Thyroid gland (tissue), 4 donors: ENCODE measurements at regions not wholly inside any gene's neighbourhood (a gene's known extent, or its start where the extent isn't known, plus 50 kb on each side); places are given as distances from the start of the nearest gene placed in this dataset.

Source experiments
- DNase-seq, 2 donors: peaks; one replicate each; pipeline ENCODE4 v3.0.0-alpha.2; 2019
- H3K27ac ChIP-seq, 3 donors: fragments of 200-600 bp; sonication (generic); 1 replicate in 2 of 3; 2 replicates in 1 of 3; pipeline ENCODE4 v1.5.1; 2016 to 2019; ENCODE audit warnings: mild to moderate bottlenecking in 1 of 3, moderate library complexity in 1 of 3
- H3K27me3 ChIP-seq: fragments of 200-600 bp; sonication (generic); one replicate; pipeline ENCODE4 v1.5.1; 2019
- H3K36me3 ChIP-seq, 2 donors: fragments of 200-600 bp; sonication (generic); one replicate each; pipeline ENCODE4 v1.5.1; 2016 to 2019
- H3K4me1 ChIP-seq, 2 donors: fragments of 200-600 bp; sonication (generic); one replicate each; pipeline ENCODE4 v1.5.1; 2017 to 2019
- H3K4me3 ChIP-seq, 3 donors: fragments of 200-600 bp; sonication (generic); replicated peaks in 1 of 3; 1 replicate in 2 of 3; 2 replicates in 1 of 3; pipeline ENCODE4 v1.5.1; 2016; ENCODE audit warnings: mild to moderate bottlenecking in 1 of 3
- H3K9me3 ChIP-seq: fragments of 200-600 bp; sonication (generic); one replicate; pipeline ENCODE4 v1.5.1; 2017
- CTCF ChIP-seq, 6 experiments: fragments of 200-600 bp in 3 of 6; fragments of 450-650 bp in 3 of 6; sonication (generic) in 3 of 6; IDR thresholded peaks; one replicate each; pipeline ENCODE4 v1.5.1; 2016 to 2019; ENCODE audit warnings: antibody characterized with exemption in 6 of 6, mild to moderate bottlenecking in 2 of 6, inconsistent platforms in 1 of 6, moderate library complexity in 1 of 6
- POLR2A ChIP-seq, 2 donors: fragments of 450-650 bp; IDR thresholded peaks; one replicate each; pipeline ENCODE4 v1.6.1; 2017; ENCODE audit warnings: antibody characterized with exemption in 2 of 2, mild to moderate bottlenecking in 2 of 2, moderate library complexity in 1 of 2
- WGBS, 2 donors: methylation state at CpG; one replicate each; pipeline ENCODE4 v1.1.5; 2017; 5-methylcytosine and 5-hydroxymethylcytosine counted together
- intact Hi-C: fragments of 100-400 bp; cut with DNase I; formaldehyde crosslinking; loops from one replicate; pipeline ENCODE4 v1.15.1; 2023

GRCh38 chr10:44016589-44017482 lies 368.1 kb downstream of the CXCL12 start:
- H3K9me3 ChIP-seq, result no peaks in the 10 kb centered on the region
- H3K4me1 ChIP-seq, result peaks cover 0 to 26% of the 10 kb centered on the region in 2 donors
- no peak for DNase-seq
- no peak for TF ChIP-seq POLR2A (IDR thresholded peaks at IDR 0.05)
- TF ChIP-seq CTCF (IDR thresholded peaks at IDR 0.05), result no peak
- no peak overlapping the region for H3K4me3 ChIP-seq
- no peaks in the 10 kb centered on the region for H3K36me3 ChIP-seq
- H3K27me3 ChIP-seq, result no peaks in the 10 kb centered on the region
- 72 to 75% methylated on average over 5 of the region's 5 CpGs for WGBS, 2 donors
- H3K27ac ChIP-seq, result no peak overlapping the region
- intact Hi-C loops, result no loop called here

DNA sequence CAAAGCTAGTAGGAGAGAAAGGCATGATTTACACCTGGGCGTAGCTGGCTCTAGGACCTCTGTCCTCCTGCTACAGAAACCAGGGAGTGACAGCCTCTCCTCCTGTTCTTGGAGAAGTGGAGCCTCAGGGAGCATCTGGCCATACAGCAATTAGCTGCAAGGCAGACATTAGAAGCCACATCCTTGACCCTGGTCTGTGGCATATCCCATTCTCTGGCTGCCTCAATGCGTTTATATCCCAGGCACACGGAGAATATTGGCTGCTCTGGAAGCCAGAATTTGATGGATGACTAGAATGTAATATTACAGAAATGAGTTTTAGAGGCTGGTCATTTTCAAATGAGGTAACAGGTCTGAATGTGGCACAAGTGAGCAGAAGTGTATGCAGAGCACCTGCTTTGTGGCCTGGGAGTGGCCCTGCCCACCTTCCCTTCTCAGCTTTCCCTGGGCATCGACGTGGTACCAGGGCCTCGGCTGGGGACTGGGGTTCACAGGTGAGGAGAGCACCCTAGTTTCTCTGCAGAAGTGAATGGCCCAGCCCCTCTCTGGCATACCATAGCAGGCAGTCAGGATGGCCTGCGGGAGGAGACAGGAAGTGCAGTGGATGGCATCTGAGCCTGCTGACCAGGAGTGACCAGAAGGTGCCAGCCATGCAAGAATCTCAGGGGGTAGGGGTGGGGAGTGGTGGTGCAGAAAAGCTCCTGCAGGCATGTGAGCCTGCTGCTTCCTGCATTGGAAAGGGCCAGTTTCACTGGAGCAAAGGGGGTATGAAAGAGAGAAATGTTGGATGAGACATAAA lies 367.2 kb upstream of the ZNF32 start:
- H3K4me3 ChIP-seq, result no peak overlapping the region

DNA sequence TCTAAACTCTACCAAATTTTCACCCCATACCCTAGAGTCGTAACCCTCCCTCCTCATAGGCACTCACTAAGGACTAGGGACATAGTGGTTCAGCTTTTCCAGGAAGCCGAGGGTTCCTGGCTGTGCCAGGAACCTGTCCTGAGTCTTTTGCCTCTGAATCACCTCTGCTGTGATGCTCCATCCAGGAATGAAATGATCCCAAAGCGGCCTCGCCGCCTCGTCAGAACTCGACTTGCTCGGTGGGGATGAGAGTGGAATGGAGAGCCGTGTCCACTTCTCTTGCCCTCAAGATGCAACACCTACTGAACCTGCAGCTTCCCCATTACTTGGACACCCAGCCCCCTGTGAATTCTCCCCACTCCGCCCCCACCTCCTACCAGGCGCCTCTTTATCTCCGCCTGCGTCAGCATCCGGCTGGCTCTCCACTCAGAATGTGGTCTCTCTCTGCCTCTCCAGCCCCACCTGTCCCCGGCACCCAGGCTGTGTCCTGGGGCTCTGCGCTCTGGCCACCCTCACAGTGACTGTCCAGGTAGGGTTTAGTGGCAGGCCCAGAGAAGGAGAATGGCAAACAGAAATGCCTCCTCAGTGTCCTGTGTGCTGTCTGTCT lies 366.1 kb upstream of the ZNF32 start:
- 94 to 97% methylated on average over 16 of the region's 16 CpGs for WGBS, 2 donors
- Histone ChIP-seq H3K36me3 (no peaks in the 10 kb centered on the region), H3K9me3 (no peaks in the 10 kb centered on the region), H3K27ac (no peak overlapping the region), H3K4me1 (peaks cover 0 to 31% of the 10 kb centered on the region in 2 donors), H3K4me3 (no peak overlapping the region), H3K27me3 (no peaks in the 10 kb centered on the region)
- no peak for DNase-seq
- intact Hi-C loops, result no loop called here
- no peak for TF ChIP-seq CTCF (IDR thresholded peaks at IDR 0.05)
- TF ChIP-seq POLR2A (IDR thresholded peaks at IDR 0.05), result no peak

More for the DNA sequence above, 367.2 kb upstream of the ZNF32 start:
- intact Hi-C loops, result no loop called here
- H3K27ac ChIP-seq, result no peak overlapping the region
- H3K27me3 ChIP-seq, result no peaks in the 10 kb centered on the region
- TF ChIP-seq CTCF (IDR thresholded peaks at IDR 0.05) (no peak), POLR2A (IDR thresholded peaks at IDR 0.05) (no peak)
- peaks cover 0 to 27% of the 10 kb centered on the region in 2 donors for H3K4me1 ChIP-seq
- H3K9me3 ChIP-seq, result no peaks in the 10 kb centered on the region
- no peak for DNase-seq
- H3K36me3 ChIP-seq, result no peaks in the 10 kb centered on the region
- 78 to 89% methylated on average over 7 of the region's 7 CpGs for WGBS, 2 donors

DNA sequence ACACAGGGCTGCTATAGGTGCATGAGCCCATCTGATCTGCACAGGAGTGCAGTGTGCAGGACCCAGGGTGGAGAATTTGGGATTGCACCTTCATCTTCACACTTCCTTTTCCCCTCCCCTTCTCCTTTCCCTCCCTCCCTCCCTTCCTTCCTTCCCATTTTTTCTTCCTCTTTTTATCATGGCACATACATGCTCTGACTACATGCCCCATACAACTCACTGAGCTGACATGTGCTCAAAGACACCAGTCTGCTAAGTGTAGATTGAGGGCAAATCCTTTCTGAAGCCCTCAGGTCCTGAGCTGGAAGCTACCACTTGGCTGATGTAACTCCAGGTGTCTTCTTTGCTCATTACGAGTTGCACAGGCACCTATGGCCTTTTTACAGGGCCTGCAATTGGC lies 365.3 kb upstream of the ZNF32 start:
- Histone ChIP-seq H3K9me3 (no peaks in the 10 kb centered on the region), H3K36me3 (no peaks in the 10 kb centered on the region), H3K4me1 (peaks cover 0 to 32% of the 10 kb centered on the region in 2 donors), H3K4me3 (no peak overlapping the region), H3K27ac (no peak overlapping the region), H3K27me3 (no peaks in the 10 kb centered on the region)
- TF ChIP-seq POLR2A (IDR thresholded peaks at IDR 0.05) (no peak), CTCF (IDR thresholded peaks at IDR 0.05) (no peak)
- WGBS, 2 donors, result 88 to 89% methylated on average over 1 of the region's 1 CpG
- intact Hi-C loops, result no loop called here
- DNase-seq, result no peak
